Peyer's patch (tissue), 4 donors: ENCODE measurements at regions not wholly inside any gene's neighbourhood (a gene's known extent, or its start where the extent isn't known, plus 50 kb on each side); places are given as distances from the start of the nearest gene placed in this dataset.

Experiments used
- POLR2A ChIP-seq, 2 donors: fragments of 450-650 bp; IDR thresholded peaks; one replicate each; pipeline ENCODE4 v1.5.1; 2017; ENCODE audit warnings: antibody characterized with exemption in 2 of 2, mild to moderate bottlenecking in 2 of 2, moderate library complexity in 2 of 2
- TF ChIP-seq, protein P1 (sequence below), 6 experiments: fragments of 450-650 bp in 4 of 6; fragments of 200-600 bp in 2 of 6; sonication (generic) in 1 of 6; IDR thresholded peaks; one replicate each; pipeline ENCODE4 v1.5.1; 2017 to 2019; ENCODE audit warnings: antibody characterized with exemption in 6 of 6, mild to moderate bottlenecking in 3 of 6, moderate library complexity in 1 of 6

DNA sequence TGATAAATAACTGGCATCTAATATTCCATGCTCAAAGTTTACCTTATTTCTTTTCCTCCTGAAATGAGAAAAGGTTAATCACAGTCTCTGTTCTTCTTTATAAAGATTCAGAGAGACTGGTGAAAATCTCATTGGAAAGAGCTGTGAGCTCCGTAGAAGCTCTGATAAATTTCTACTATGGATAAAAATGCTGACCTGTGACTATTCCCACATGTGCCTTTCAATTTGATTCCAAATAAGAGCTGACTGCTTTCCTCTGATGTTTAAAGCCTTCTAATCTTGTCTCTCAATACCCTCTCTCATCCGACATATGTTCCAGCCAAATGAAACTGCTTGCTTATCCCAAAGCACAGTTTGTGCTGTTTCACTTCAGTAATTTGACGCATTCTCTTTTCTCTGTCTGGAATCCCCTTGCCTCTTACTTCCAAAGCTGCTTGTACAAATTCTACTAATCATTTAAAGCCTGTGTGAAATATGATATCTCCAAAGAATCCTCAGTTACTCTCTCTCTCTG, 130.1 kb downstream of the RTP4 start:
- TF ChIP-seq, protein P1, sequence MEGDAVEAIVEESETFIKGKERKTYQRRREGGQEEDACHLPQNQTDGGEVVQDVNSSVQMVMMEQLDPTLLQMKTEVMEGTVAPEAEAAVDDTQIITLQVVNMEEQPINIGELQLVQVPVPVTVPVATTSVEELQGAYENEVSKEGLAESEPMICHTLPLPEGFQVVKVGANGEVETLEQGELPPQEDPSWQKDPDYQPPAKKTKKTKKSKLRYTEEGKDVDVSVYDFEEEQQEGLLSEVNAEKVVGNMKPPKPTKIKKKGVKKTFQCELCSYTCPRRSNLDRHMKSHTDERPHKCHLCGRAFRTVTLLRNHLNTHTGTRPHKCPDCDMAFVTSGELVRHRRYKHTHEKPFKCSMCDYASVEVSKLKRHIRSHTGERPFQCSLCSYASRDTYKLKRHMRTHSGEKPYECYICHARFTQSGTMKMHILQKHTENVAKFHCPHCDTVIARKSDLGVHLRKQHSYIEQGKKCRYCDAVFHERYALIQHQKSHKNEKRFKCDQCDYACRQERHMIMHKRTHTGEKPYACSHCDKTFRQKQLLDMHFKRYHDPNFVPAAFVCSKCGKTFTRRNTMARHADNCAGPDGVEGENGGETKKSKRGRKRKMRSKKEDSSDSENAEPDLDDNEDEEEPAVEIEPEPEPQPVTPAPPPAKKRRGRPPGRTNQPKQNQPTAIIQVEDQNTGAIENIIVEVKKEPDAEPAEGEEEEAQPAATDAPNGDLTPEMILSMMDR (IDR thresholded peaks at IDR 0.05) = no peak
- TF ChIP-seq POLR2A (IDR thresholded peaks at IDR 0.05) = no peak
